H1 (cell line): ENCODE measurements at regions not wholly inside any gene's neighbourhood (a gene's known extent, or its start where the extent isn't known, plus 50 kb on each side); places are given as distances from the start of the nearest gene placed in this dataset.

ENCODE experiments used
- CTCF ChIA-PET: fragments of 300-600 bp; sonication (Branson Sonifier 250); formaldehyde crosslinking; loops from one replicate; lab custom pipeline; 2021; ENCODE audit not compliant: partially characterized antibody; lab: Charles Lee
- POLR2A ChIA-PET: fragments of 300-600 bp; sonication (Branson Sonifier 250); formaldehyde crosslinking; loops from one replicate; lab custom pipeline; 2021; ENCODE audit warnings: inconsistent platforms; ENCODE audit not compliant: partially characterized antibody; lab: Charles Lee
- DNase-seq, 2 experiments: peaks; one replicate each; pipeline versions ENCODE4 v3.0.0 to v3.0.0-alpha.2; 2010 to 2022; ENCODE audit warnings: low spot score in 2 of 2, low read depth in 1 of 2, mixed read lengths in 1 of 2
- FAIRE-seq: peaks from 2 replicates; lab custom pipeline; 2011; peaks lifted over from hg19 to GRCh38; lab: Jason Lieb, UNC
- H2AFZ ChIP-seq: 2 replicates; pipeline ENCODE4 v1.8.1; 2012; ENCODE audit warnings: low read length, inconsistent platforms
- H2AK5ac ChIP-seq: 2 replicates; pipeline ENCODE4 v1.6.1; 2013; ENCODE audit warnings: low read depth, low read length
- H2BK120ac ChIP-seq: replicated peaks from 2 replicates; pipeline ENCODE3; 2013; ENCODE audit warnings: low read depth, low read length, inconsistent platforms
- H2BK12ac ChIP-seq: 2 replicates; pipeline ENCODE4 v1.6.1; 2013; ENCODE audit warnings: low read depth, low read length
- H2BK15ac ChIP-seq: 2 replicates; pipeline ENCODE4 v1.6.1; 2013; ENCODE audit warnings: low read length
- H2BK20ac ChIP-seq: 2 replicates; pipeline ENCODE4 v1.6.1; 2013; ENCODE audit warnings: low read length
- H2BK5ac ChIP-seq: 2 replicates; pipeline ENCODE4 v1.6.1; 2013; ENCODE audit warnings: low read depth, low read length
- H3K14ac ChIP-seq: 2 replicates; pipeline ENCODE4 v1.6.1; 2013; ENCODE audit warnings: inconsistent platforms; ENCODE audit not compliant: insufficient read length
- H3K18ac ChIP-seq: 2 replicates; pipeline ENCODE4 v1.6.1; 2013; ENCODE audit warnings: low read length; ENCODE audit errors: extremely low read depth
- H3K23ac ChIP-seq: 2 replicates; pipeline ENCODE4 v1.6.1; 2013; ENCODE audit warnings: inconsistent platforms; ENCODE audit not compliant: insufficient read length
- H3K23me2 ChIP-seq: 2 replicates; pipeline ENCODE4 v1.6.1; 2013; ENCODE audit warnings: low read depth, low read length
- H3K27ac ChIP-seq: 2 replicates; pipeline ENCODE4 v1.6.1; 2011; ENCODE audit warnings: low read depth, low read length, inconsistent platforms
- H3K27me3 ChIP-seq, 4 experiments: replicated peaks in 1 of 4; 1 replicate in 1 of 4; 2 replicates in 3 of 4; pipeline versions ENCODE4 v1.6.1 to v1.8.1; 2011 to 2013; ENCODE audit warnings: low read length in 3 of 4, mild to moderate bottlenecking in 3 of 4, inconsistent platforms in 2 of 4, mixed read lengths in 2 of 4, moderate library complexity in 1 of 4; ENCODE audit not compliant: control insufficient read depth in 3 of 4, insufficient read depth in 3 of 4; ENCODE audit errors: extremely low read depth in 1 of 4
- H3K36me3 ChIP-seq, 4 experiments: 2 replicates each; pipeline versions ENCODE4 v1.6.1 to v1.8.1; 2011 to 2013; ENCODE audit warnings: mild to moderate bottlenecking in 4 of 4, low read length in 3 of 4, moderate library complexity in 2 of 4, control low read depth in 1 of 4, inconsistent platforms in 1 of 4; ENCODE audit not compliant: insufficient read depth in 4 of 4, control insufficient read depth in 2 of 4
- H3K4ac ChIP-seq: replicated peaks from 2 replicates; pipeline ENCODE3; 2013; ENCODE audit warnings: low read length, low read depth, mixed read lengths, inconsistent platforms; ENCODE audit not compliant: insufficient read length
- H3K4me1 ChIP-seq, 4 experiments: replicated peaks in 1 of 4; 1 replicate in 1 of 4; 2 replicates in 3 of 4; pipeline versions ENCODE4 v1.6.1 to v1.8.1; 2011 to 2013; ENCODE audit warnings: low read length in 3 of 4, inconsistent platforms in 2 of 4, mixed read lengths in 1 of 4; ENCODE audit not compliant: insufficient read depth in 4 of 4, control insufficient read depth in 3 of 4
- H3K4me2 ChIP-seq, 2 experiments: 2 replicates each; pipeline versions ENCODE4 v1.6.1 to v1.8.1; 2011 to 2013; ENCODE audit warnings: low read depth in 2 of 2, low read length in 2 of 2, control low read depth in 1 of 2, inconsistent platforms in 1 of 2, mild to moderate bottlenecking in 1 of 2; ENCODE audit not compliant: insufficient read depth in 1 of 2
- H3K4me3 ChIP-seq, 4 experiments: fragments of 200-600, 300-600 bp in 1 of 4; sonication (generic), shearing (Covaris generic), sonication (Bioruptor Twin) in 1 of 4; 2 replicates each; pipeline versions ENCODE4 v1.5.1 to v1.8.1; 2011 to 2016; ENCODE audit warnings: low read length in 4 of 4, low read depth in 3 of 4, control low read depth in 2 of 4, inconsistent platforms in 2 of 4, mild to moderate bottlenecking in 2 of 4, mixed read lengths in 1 of 4, moderate library complexity in 1 of 4; ENCODE audit not compliant: insufficient read depth in 2 of 4; ENCODE audit errors: extremely low read depth in 1 of 4
- H3K56ac ChIP-seq: replicated peaks from 2 replicates; pipeline ENCODE3; 2013; ENCODE audit warnings: low read depth, mild to moderate bottlenecking, mixed read lengths, low read length, inconsistent platforms; ENCODE audit not compliant: insufficient read length
- H3K79me1 ChIP-seq: 2 replicates; pipeline ENCODE4 v1.6.1; 2013; ENCODE audit warnings: low read depth, low read length, control low read depth
- H3K79me2 ChIP-seq, 2 experiments: 2 replicates each; pipeline versions ENCODE4 v1.6.1 to v1.8.1; 2012 to 2013; ENCODE audit warnings: low read length in 2 of 2, mild to moderate bottlenecking in 2 of 2, inconsistent platforms in 1 of 2; ENCODE audit not compliant: insufficient read depth in 2 of 2, control insufficient read depth in 1 of 2
- H3K9ac ChIP-seq, 4 experiments: replicated peaks in 1 of 4; 1 replicate in 1 of 4; 2 replicates in 3 of 4; pipeline versions ENCODE4 v1.6.1 to v1.8.1; 2011 to 2013; ENCODE audit warnings: low read depth in 3 of 4, low read length in 3 of 4, control low read depth in 2 of 4, mild to moderate bottlenecking in 2 of 4, moderate library complexity in 2 of 4, inconsistent platforms in 1 of 4; ENCODE audit errors: extremely low read depth in 1 of 4
- H3K9me3 ChIP-seq, 2 experiments: 2 replicates each; pipeline versions ENCODE4 v1.6.1 to v1.8.1; 2012 to 2013; ENCODE audit warnings: mild to moderate bottlenecking in 2 of 2, moderate library complexity in 2 of 2, control low read depth in 1 of 2, inconsistent platforms in 1 of 2, low read depth in 1 of 2, low read length in 1 of 2, mixed read lengths in 1 of 2; ENCODE audit not compliant: insufficient read depth in 2 of 2
- H4K20me1 ChIP-seq, 2 experiments: replicated peaks in 1 of 2; 2 replicates each; pipeline versions ENCODE3 to v1.8.1; 2011 to 2013; ENCODE audit warnings: inconsistent platforms in 2 of 2, low read length in 2 of 2, mild to moderate bottlenecking in 1 of 2; ENCODE audit not compliant: insufficient read depth in 2 of 2, control insufficient read depth in 1 of 2
- H4K5ac ChIP-seq: 2 replicates; pipeline ENCODE4 v1.6.1; 2013; ENCODE audit warnings: low read length, low read depth, mixed read lengths, inconsistent platforms; ENCODE audit not compliant: insufficient read length
- H4K8ac ChIP-seq: 2 replicates; pipeline ENCODE4 v1.8.0; 2013; ENCODE audit warnings: mild to moderate bottlenecking, moderate library complexity, low read length, inconsistent platforms; ENCODE audit not compliant: insufficient read depth; ENCODE audit errors: extremely low read depth
- H4K91ac ChIP-seq: replicated peaks from 2 replicates; pipeline ENCODE3; 2013; ENCODE audit warnings: low read length, mixed read lengths, inconsistent platforms; ENCODE audit not compliant: insufficient read length
- CREB1 ChIP-seq: IDR thresholded peaks from 2 replicates; pipeline ENCODE4 v1.6.1; 2012; ENCODE audit warnings: inconsistent platforms
- POLR2AphosphoS5 ChIP-seq: IDR thresholded peaks from 2 replicates; pipeline ENCODE4 v1.6.1; 2011; ENCODE audit warnings: low read depth, low read length
- RBBP5 ChIP-seq: IDR thresholded peaks from 2 replicates; pipeline ENCODE4 v1.7.1; 2012; ENCODE audit warnings: low read depth, mild to moderate bottlenecking, inconsistent platforms, low read length, moderate library complexity, borderline replicate concordance
- SIX5 ChIP-seq: IDR thresholded peaks from 2 replicates; pipeline ENCODE4 v1.6.1; 2011; ENCODE audit warnings: mild to moderate bottlenecking, low read depth, low read length
- SP2 ChIP-seq: IDR thresholded peaks from 2 replicates; pipeline ENCODE4 v1.6.1; 2012; ENCODE audit warnings: mild to moderate bottlenecking, low read length, inconsistent platforms
- WGBS, 2 experiments: shearing (Covaris generic) in 1 of 2; methylation state at CpG; one replicate each; pipeline versions ENCODE4 v1.1.6 to v1.1.7; 2013 to 2015; ENCODE audit warnings: low lambda C conversion rate in 2 of 2, mixed read lengths in 2 of 2, inconsistent platforms in 1 of 2, low coverage in 1 of 2, missing lambda C conversion rate in 1 of 2; ENCODE audit not compliant: insufficient replicate concordance in 2 of 2, insufficient coverage in 1 of 2, insufficient read length in 1 of 2; ENCODE audit errors: extremely low coverage in 1 of 2, missing lambda C conversion rate in 1 of 2; 5-methylcytosine and 5-hydroxymethylcytosine counted together

DNA sequence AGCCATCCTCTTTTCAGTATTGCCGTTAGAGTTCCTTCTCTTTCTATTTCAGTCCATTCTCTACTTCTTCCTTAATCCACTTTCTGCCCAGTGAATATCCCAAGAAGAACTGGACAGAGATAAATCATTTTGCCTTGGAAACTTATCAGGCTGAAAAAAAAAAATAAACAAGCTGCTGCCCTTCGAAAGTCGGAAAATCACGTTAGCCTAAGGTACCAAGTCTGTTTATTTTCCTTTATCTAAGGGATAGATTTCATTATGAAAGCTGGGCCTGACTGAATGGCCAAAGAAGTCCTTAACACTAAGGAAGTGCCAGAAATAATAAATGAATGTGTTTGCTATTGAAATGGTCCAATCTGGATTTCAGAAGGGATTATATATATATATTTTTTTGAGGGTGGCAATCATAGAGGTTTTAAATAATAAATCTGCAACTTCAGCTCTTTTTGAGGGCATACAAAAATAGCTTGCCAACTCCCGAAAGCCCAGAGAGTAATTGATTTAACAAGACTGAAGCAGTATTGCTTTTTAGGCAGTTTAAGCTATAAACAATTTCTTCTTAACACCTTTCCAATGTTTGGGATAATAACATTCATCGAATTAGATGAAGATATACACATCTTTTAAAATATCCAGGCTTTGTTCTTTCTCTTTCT, 127.0 kb upstream of the STMND1 start:
- POLR2A ChIA-PET: interaction anchor here (0.6 kb wide), 1 partner anchor 65 kb away, joined by 3 read pairs; no protein-coding TSS in a partner anchor
- H3K23ac ChIP-seq: no peak overlapping the region
- no peak overlapping the region for H3K4ac ChIP-seq
- no peaks in the 10 kb centered on the region for H3K27me3 ChIP-seq
- no peak overlapping the region for H3K9ac ChIP-seq
- H4K91ac ChIP-seq: no peak overlapping the region
- H3K56ac ChIP-seq: no peak overlapping the region
- no peak overlapping the region for H2BK12ac ChIP-seq
- H2AFZ ChIP-seq: no peak overlapping the region
- H3K18ac ChIP-seq: no peak overlapping the region
- no peak overlapping the region for H2AK5ac ChIP-seq
- 90% methylated on average over 6 of the region's 6 CpGs; no CpG with 5 or more reads in 1 of the 2 experiments for WGBS, 2 experiments
- H3K14ac ChIP-seq: no peak overlapping the region
- H3K4me2 ChIP-seq: no peak overlapping the region
- H3K79me1 ChIP-seq: no peaks in the 10 kb centered on the region
- H2BK5ac ChIP-seq: no peak overlapping the region
- no peak overlapping the region for H4K5ac ChIP-seq
- no peaks in the 10 kb centered on the region; the same call in 1 of the 2 replicates for H3K23me2 ChIP-seq
- H3K79me2 ChIP-seq: no peaks in the 10 kb centered on the region
- no peaks in the 10 kb centered on the region for H3K36me3 ChIP-seq
- H3K4me3 ChIP-seq: no peak overlapping the region
- H3K9me3 ChIP-seq: no peaks in the 10 kb centered on the region
- H3K27ac ChIP-seq: no peak overlapping the region
- H2BK120ac ChIP-seq: no peak overlapping the region
- H4K20me1 ChIP-seq: no peaks in the 10 kb centered on the region
- no peaks in the 10 kb centered on the region for H3K4me1 ChIP-seq
- FAIRE-seq: no peak
- H2BK20ac ChIP-seq: no peak overlapping the region
- no peak for DNase-seq
- no peak overlapping the region for H2BK15ac ChIP-seq
- H4K8ac ChIP-seq: no peak overlapping the region
- CTCF ChIA-PET: interaction anchor here (0.5 to 2.0 kb wide), 3 partner anchors 9 to 292 kb away, joined by 3 to 8 read pairs (median 4); no protein-coding TSS in a partner anchor
- TF ChIP-seq RBBP5 (no peak), SIX5 (no peak), POLR2AphosphoS5 (no peak), CREB1 (no peak), SP2 (no peak)
